ENCODE measurements at regions not wholly inside any gene's neighbourhood (a gene's known extent, or its start where the extent isn't known, plus 50 kb on each side); places are given as distances from the start of the nearest gene placed in this dataset.

DNA sequence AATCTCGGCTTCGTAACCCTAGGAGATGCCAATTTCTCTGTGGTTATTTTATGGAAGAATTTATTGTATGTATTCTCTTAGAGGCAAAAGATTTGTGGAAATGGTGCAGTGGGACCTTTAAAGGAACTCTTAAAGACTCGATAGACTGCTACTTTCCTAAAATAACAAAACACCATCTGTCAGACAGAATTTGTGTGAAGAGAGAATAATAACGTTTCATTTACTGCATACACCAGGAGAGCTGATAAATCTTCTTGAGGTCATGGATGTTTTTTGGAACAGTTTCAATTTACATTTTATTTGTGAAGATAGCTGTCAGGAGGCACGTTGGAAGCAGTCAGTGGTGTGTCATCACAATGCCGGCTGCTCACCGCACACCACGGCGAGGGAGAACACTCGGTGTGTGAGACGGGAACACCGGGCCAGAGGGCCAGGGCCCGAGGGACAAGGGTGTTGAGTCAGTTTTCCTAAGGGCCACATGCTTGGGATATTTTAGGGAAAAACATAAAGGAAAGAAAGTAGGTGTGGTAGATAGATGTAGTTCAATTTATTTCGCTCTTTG is 1681.0 kb upstream of the DDX18 start:
- H3K27ac ChIP-seq: no peak overlapping the region
- no peak for FAIRE-seq
- ChIA-PET POLR2A (no interaction called here), CTCF (no interaction called here)
- H3K4me3 ChIP-seq: no peak overlapping the region
- WGBS (ENCODE audit: missing lambda C conversion rate): 38% methylated on average over 14 of the region's 14 CpGs
- ATAC-seq: no peak
- H3K9me3 ChIP-seq: peaks cover 2% of the 10 kb centered on the region; the same call in 1 of the 3 replicates
- DNase-seq (ENCODE audit: low read depth in 1 of 2, low spot score in 1 of 2): no peak
- no peak for TF ChIP-seq TFCP2L1 (CRISPR knock-in tag; IDR thresholded peaks at IDR 0.05)
- no peak for TF ChIP-seq HOXA7 (CRISPR knock-in tag; IDR thresholded peaks at IDR 0.05)
- no peak for TF ChIP-seq SMC3 (IDR thresholded peaks at IDR 0.05)
- TF ChIP-seq POLR2A (IDR thresholded peaks at IDR 0.05; ENCODE audit: low read length): no peak
- TF ChIP-seq CBX2 (IDR thresholded peaks at IDR 0.05; ENCODE audit: borderline replicate concordance, low read depth): no peak
- no peak for TF ChIP-seq MAFK (IDR thresholded peaks at IDR 0.05; ENCODE audit: partially characterized antibody)
- no peak for TF ChIP-seq ZFP36 (IDR thresholded peaks at IDR 0.05; ENCODE audit: borderline replicate concordance, partially characterized antibody)
- H3K4me2 ChIP-seq: no peak overlapping the region
- H3K4me1 ChIP-seq: no peaks in the 10 kb centered on the region

DNA sequence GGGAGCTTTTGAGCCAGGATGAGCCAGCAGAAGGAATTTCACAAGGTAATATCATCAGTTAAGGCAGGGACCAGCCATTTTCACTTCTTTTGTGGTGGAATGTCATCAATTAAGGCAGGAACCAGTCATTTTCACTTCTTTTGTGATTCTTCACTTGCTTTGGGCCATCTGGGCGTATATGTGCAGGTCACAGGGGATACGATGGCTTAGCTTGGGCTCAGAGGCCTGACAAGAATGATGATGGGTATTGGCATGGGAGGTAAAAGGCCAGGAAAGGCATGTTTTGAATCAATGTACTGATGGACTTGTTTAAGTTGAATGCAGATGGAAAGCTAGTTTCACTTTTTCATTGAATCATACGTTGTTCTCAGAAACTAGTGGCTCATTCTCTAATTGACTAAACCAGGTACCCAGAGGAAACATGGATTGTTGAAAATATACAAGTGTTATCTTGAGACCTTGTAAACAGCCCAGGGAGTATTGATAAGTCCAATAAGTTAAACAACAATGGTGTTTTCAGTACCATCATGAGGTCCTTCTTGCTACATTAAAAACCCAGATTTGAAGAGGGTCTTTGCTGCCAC is 1672.5 kb upstream of the DDX18 start:
- TF ChIP-seq MAFK (IDR thresholded peaks at IDR 0.05; ENCODE audit: partially characterized antibody) (no peak), KDM5A (IDR thresholded peaks at IDR 0.05) (no peak), GATA3 (IDR thresholded peaks at IDR 0.05; ENCODE audit: borderline replicate concordance) (no peak), CBX2 (IDR thresholded peaks at IDR 0.05; ENCODE audit: borderline replicate concordance, low read depth) (no peak), FOSL2 (IDR thresholded peaks at IDR 0.05) (no peak), FOSL2 (CRISPR knock-in tag; IDR thresholded peaks at IDR 0.05) (no peak), HOXB5 (CRISPR knock-in tag; IDR thresholded peaks at IDR 0.05) (no peak), FOXS1 (CRISPR knock-in tag; IDR thresholded peaks at IDR 0.05) (no peak), HES2 (IDR thresholded peaks at IDR 0.05) (no peak), CBX8 (IDR thresholded peaks at IDR 0.05) (no peak), RNF2 (IDR thresholded peaks at IDR 0.05; ENCODE audit: borderline replicate concordance, low read depth) (no peak), CTCF (IDR thresholded peaks at IDR 0.05) (no peak), HOXA7 (CRISPR knock-in tag; IDR thresholded peaks at IDR 0.05) (no peak), MAX (IDR thresholded peaks at IDR 0.05) (no peak), CHD4 (IDR thresholded peaks at IDR 0.05; ENCODE audit: borderline replicate concordance) (no peak), RCOR1 (IDR thresholded peaks at IDR 0.05; ENCODE audit: low read depth, low read length) (no peak)
- TF ChIP-seq, protein P1, sequence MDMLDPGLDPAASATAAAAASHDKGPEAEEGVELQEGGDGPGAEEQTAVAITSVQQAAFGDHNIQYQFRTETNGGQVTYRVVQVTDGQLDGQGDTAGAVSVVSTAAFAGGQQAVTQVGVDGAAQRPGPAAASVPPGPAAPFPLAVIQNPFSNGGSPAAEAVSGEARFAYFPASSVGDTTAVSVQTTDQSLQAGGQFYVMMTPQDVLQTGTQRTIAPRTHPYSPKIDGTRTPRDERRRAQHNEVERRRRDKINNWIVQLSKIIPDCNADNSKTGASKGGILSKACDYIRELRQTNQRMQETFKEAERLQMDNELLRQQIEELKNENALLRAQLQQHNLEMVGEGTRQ (IDR thresholded peaks at IDR 0.05): no peak
- TF ChIP-seq, protein P2, sequence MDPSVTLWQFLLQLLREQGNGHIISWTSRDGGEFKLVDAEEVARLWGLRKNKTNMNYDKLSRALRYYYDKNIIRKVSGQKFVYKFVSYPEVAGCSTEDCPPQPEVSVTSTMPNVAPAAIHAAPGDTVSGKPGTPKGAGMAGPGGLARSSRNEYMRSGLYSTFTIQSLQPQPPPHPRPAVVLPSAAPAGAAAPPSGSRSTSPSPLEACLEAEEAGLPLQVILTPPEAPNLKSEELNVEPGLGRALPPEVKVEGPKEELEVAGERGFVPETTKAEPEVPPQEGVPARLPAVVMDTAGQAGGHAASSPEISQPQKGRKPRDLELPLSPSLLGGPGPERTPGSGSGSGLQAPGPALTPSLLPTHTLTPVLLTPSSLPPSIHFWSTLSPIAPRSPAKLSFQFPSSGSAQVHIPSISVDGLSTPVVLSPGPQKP (IDR thresholded peaks at IDR 0.05; ENCODE audit: low read depth, low read length): no peak
- no peak overlapping the region for H3K27ac ChIP-seq
- POLR2A ChIA-PET: no interaction called here
- ATAC-seq: no peak
- H3K9me3 ChIP-seq: no peaks in the 10 kb centered on the region; the same call in 2 of the 3 replicates
- CTCF ChIA-PET: no interaction called here
- DNase-seq (ENCODE audit: low read depth in 1 of 2, low spot score in 1 of 2): no peak
- WGBS (ENCODE audit: missing lambda C conversion rate): 3% methylated on average over 3 of the region's 3 CpGs
- H3K4me3 ChIP-seq: no peak overlapping the region
- no peak overlapping the region for H3K4me2 ChIP-seq
- no peaks in the 10 kb centered on the region for H3K4me1 ChIP-seq
- FAIRE-seq: no peak

Measured in A549 (cell line).